IMR-90 (cell line): ENCODE measurements at regions not wholly inside any gene's neighbourhood (a gene's known extent, or its start where the extent isn't known, plus 50 kb on each side); places are given as distances from the start of the nearest gene placed in this dataset.

Experiments
- ATAC-seq: fragments of 200-7000 bp; cut with Tn5 transposase; 2 replicates; pipeline ENCODE4 v1.9.1; 2020; ENCODE audit warnings: low read depth, mild to moderate bottlenecking, moderate library complexity
- BruUV-seq: library from RNA; stranded (reverse); fragments of 400-500 nt; replicated peaks from 2 replicates; lab custom pipeline; 2021; lab: Mats Ljungman, UMichigan
- CTCF ChIA-PET: fragments of 300-600 bp; formaldehyde crosslinking; extraction: SDS; loops from one replicate; lab custom pipeline; 2021; ENCODE audit warnings: antibody characterized with exemption; lab: Yijun Ruan, JAX
- POLR2A ChIA-PET: fragments of 300-600 bp; sonication (Branson Sonifier 250); formaldehyde crosslinking; loops from one replicate; lab custom pipeline; 2022; ENCODE audit warnings: antibody characterized with exemption; ENCODE audit not compliant: unreplicated experiment; lab: Charles Lee
- DNase-seq: peaks from one replicate; pipeline ENCODE4 v3.0.0; 2013
- H2AFZ ChIP-seq: replicated peaks from 2 replicates; pipeline ENCODE3; 2013; ENCODE audit warnings: low read length, mild to moderate bottlenecking; ENCODE audit not compliant: poor library complexity
- H2AK5ac ChIP-seq: 2 replicates; pipeline ENCODE4 v1.6.1; 2013; ENCODE audit warnings: low read depth, low read length, inconsistent platforms
- H2AK9ac ChIP-seq: replicated peaks from 2 replicates; pipeline ENCODE3; 2013; ENCODE audit warnings: mild to moderate bottlenecking, low read depth, low read length, moderate library complexity; ENCODE audit not compliant: poor library complexity
- H2BK120ac ChIP-seq: 2 replicates; pipeline ENCODE4 v1.6.1; 2013; ENCODE audit warnings: low read depth, low read length, inconsistent platforms
- H2BK15ac ChIP-seq: 3 replicates; pipeline ENCODE4 v1.6.1; 2013; ENCODE audit warnings: low read depth, low read length, inconsistent platforms
- H2BK20ac ChIP-seq: 2 replicates; pipeline ENCODE4 v1.6.1; 2013; ENCODE audit warnings: low read depth, mild to moderate bottlenecking, inconsistent platforms, low read length, moderate library complexity
- H2BK5ac ChIP-seq: 2 replicates; pipeline ENCODE4 v1.6.1; 2013; ENCODE audit warnings: mild to moderate bottlenecking, low read depth, low read length, inconsistent platforms; ENCODE audit not compliant: poor library complexity, severe bottlenecking
- H3K14ac ChIP-seq: replicated peaks from 2 replicates; pipeline ENCODE4 v1.6.1; 2013; ENCODE audit warnings: low read depth, low read length, inconsistent platforms
- H3K18ac ChIP-seq: 2 replicates; pipeline ENCODE4 v1.6.1; 2013; ENCODE audit warnings: low read depth, low read length, control low read depth
- H3K23ac ChIP-seq: 2 replicates; pipeline ENCODE4 v1.6.1; 2013; ENCODE audit warnings: low read depth, low read length, inconsistent platforms
- H3K27ac ChIP-seq: 2 replicates; pipeline ENCODE4 v1.5.1; 2013; ENCODE audit warnings: mild to moderate bottlenecking, control low read depth, low read length; ENCODE audit not compliant: insufficient read depth
- H3K27me3 ChIP-seq: 2 replicates; pipeline ENCODE4 v1.6.1; 2013; ENCODE audit warnings: low read length; ENCODE audit not compliant: control insufficient read depth, insufficient read depth
- H3K36me3 ChIP-seq: 2 replicates; pipeline ENCODE4 v1.6.1; 2013; ENCODE audit warnings: low read length, mixed read lengths; ENCODE audit not compliant: control insufficient read depth, insufficient read depth
- H3K4ac ChIP-seq: 2 replicates; pipeline ENCODE4 v1.6.1; 2013; ENCODE audit warnings: low read depth, low read length, inconsistent platforms
- H3K4me1 ChIP-seq: 2 replicates; pipeline ENCODE4 v1.6.1; 2013; ENCODE audit warnings: low read length, mixed read lengths; ENCODE audit not compliant: control insufficient read depth, insufficient read depth
- H3K4me2 ChIP-seq: 2 replicates; pipeline ENCODE4 v1.6.1; 2013; ENCODE audit warnings: low read depth, mild to moderate bottlenecking, control low read depth, low read length, moderate library complexity
- H3K4me3 ChIP-seq: 2 replicates; pipeline ENCODE4 v1.5.1; 2013; ENCODE audit warnings: low read depth, mild to moderate bottlenecking, control low read depth, low read length, moderate library complexity; ENCODE audit not compliant: insufficient read depth
- H3K56ac ChIP-seq: 2 replicates; pipeline ENCODE4 v1.6.1; 2013; ENCODE audit warnings: low read length, inconsistent platforms; ENCODE audit not compliant: insufficient read depth; ENCODE audit errors: extremely low read depth
- H3K79me1 ChIP-seq, 2 experiments: 2 replicates each; pipeline ENCODE4 v1.6.1; 2013; ENCODE audit warnings: low read length in 2 of 2, inconsistent platforms in 1 of 2, low read depth in 1 of 2
- H3K9ac ChIP-seq: 2 replicates; pipeline ENCODE4 v1.6.1; 2013; ENCODE audit warnings: low read depth, low read length, control low read depth
- H3K9me1 ChIP-seq: 2 replicates; pipeline ENCODE4 v1.6.1; 2013; ENCODE audit warnings: low read length, inconsistent platforms; ENCODE audit not compliant: insufficient read depth
- H3K9me3 ChIP-seq: 2 replicates; pipeline ENCODE4 v1.6.1; 2013; ENCODE audit warnings: low read length; ENCODE audit not compliant: control insufficient read depth, insufficient read depth
- H4K20me1 ChIP-seq: 2 replicates; pipeline ENCODE4 v1.6.1; 2013; ENCODE audit warnings: low read length, inconsistent platforms; ENCODE audit not compliant: insufficient read depth
- H4K5ac ChIP-seq: 2 replicates; pipeline ENCODE4 v1.6.1; 2013; ENCODE audit warnings: mild to moderate bottlenecking, low read depth, low read length, control low read depth
- H4K8ac ChIP-seq, 2 experiments: 2 replicates each; pipeline ENCODE4 v1.6.1; 2013; ENCODE audit warnings: low read depth in 2 of 2, low read length in 2 of 2, control low read depth in 1 of 2, inconsistent platforms in 1 of 2
- H4K91ac ChIP-seq: 2 replicates; pipeline ENCODE4 v1.6.1; 2013; ENCODE audit warnings: low read depth, low read length, inconsistent platforms; ENCODE audit not compliant: insufficient read depth
- CEBPB ChIP-seq: IDR thresholded peaks from 2 replicates; pipeline ENCODE4 v1.6.1; 2012; ENCODE audit warnings: low read depth, low read length, improper control_type of control experiment
- WGBS, 2 experiments: methylation state at CpG; one replicate each; pipeline versions ENCODE4 v1.1.5 to v1.1.7; 2013; ENCODE audit warnings: missing lambda C conversion rate in 2 of 2; ENCODE audit not compliant: insufficient read length in 1 of 2; ENCODE audit errors: extremely low coverage in 2 of 2; 5-methylcytosine and 5-hydroxymethylcytosine counted together
- dilution Hi-C: fragments of 300-500 bp; cut with HindIII; formaldehyde crosslinking; loops from one replicate; pipeline ENCODE4 v1.14.3; 2018; ENCODE audit warnings: low sequenced_read_pairs; ENCODE audit not compliant: unreplicated experiment
- in situ Hi-C: fragments of 300-500 bp; cut with MboI; formaldehyde crosslinking; loops from 3 replicates; pipeline ENCODE4 v1.14.3; 2019; ENCODE audit warnings: low sequenced_read_pairs, inconsistent platforms, mixed read lengths
- intact Hi-C: fragments of 100-400 bp; cut with micrococcal nuclease; formaldehyde crosslinking; loops from 2 replicates; pipeline ENCODE4 v1.10.0; 2022

DNA sequence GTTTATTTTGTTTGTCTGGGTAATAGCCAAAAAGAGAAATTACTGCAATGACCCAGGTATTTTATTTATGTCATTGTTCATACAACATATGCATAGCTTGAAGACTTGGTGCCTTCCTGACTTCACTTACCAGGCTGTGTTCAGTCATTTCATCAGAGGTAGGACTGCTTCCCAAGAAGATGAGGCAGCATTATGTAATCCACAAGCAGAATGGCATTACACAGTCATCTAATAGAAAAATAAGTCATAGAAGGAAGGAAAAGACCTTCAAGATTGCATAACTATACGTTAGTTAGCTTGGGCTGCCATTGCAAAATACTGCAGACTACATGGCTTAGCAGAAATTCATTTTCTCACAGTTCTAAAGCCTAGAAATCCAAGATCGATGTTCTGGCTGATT lies 167.5 kb downstream of the NMUR2 start:
- ChIA-PET POLR2A (no interaction called here), CTCF (no interaction called here)
- dilution Hi-C loops = no loop called here
- H2BK15ac ChIP-seq = no peak overlapping the region
- H3K9me1 ChIP-seq = no peaks in the 10 kb centered on the region
- H4K91ac ChIP-seq = no peak overlapping the region
- no peak overlapping the region for H2BK5ac ChIP-seq
- WGBS, 2 experiments = 38% methylated on average over 1 of the region's 2 CpGs; no CpG with 5 or more reads in 1 of the 2 experiments
- H3K4me3 ChIP-seq = no peak overlapping the region
- ATAC-seq = no peak
- H3K36me3 ChIP-seq = no peaks in the 10 kb centered on the region
- DNase-seq = no peak
- no peak overlapping the region for H3K23ac ChIP-seq
- in situ Hi-C loops = no loop called here
- no peak overlapping the region for H4K8ac ChIP-seq
- no peak overlapping the region for H3K18ac ChIP-seq
- no peaks in the 10 kb centered on the region for H3K27me3 ChIP-seq
- H2BK20ac ChIP-seq = no peak overlapping the region
- no peak overlapping the region for H2AK9ac ChIP-seq
- H3K4me2 ChIP-seq = no peak overlapping the region
- no peak for TF ChIP-seq CEBPB
- H2AFZ ChIP-seq = no peak overlapping the region
- no peaks in the 10 kb centered on the region; the same call in 1 of the 2 replicates for H3K9me3 ChIP-seq
- no peaks in the 10 kb centered on the region for H4K20me1 ChIP-seq
- no peaks in the 10 kb centered on the region for H3K79me1 ChIP-seq
- BruUV-seq = no TSS peak
- no peak overlapping the region for H3K9ac ChIP-seq
- H2AK5ac ChIP-seq = no peak overlapping the region
- H2BK120ac ChIP-seq = no peak overlapping the region
- no peak overlapping the region for H4K5ac ChIP-seq
- no peak overlapping the region for H3K56ac ChIP-seq
- no peak overlapping the region for H3K4ac ChIP-seq
- no peak overlapping the region for H3K14ac ChIP-seq
- intact Hi-C loops = no loop called here
- no peaks in the 10 kb centered on the region for H3K4me1 ChIP-seq
- no peak overlapping the region for H3K27ac ChIP-seq
